ENCODE measurements at regions not wholly inside any gene's neighbourhood (a gene's known extent, or its start where the extent isn't known, plus 50 kb on each side); places are given as distances from the start of the nearest gene placed in this dataset.

DNA sequence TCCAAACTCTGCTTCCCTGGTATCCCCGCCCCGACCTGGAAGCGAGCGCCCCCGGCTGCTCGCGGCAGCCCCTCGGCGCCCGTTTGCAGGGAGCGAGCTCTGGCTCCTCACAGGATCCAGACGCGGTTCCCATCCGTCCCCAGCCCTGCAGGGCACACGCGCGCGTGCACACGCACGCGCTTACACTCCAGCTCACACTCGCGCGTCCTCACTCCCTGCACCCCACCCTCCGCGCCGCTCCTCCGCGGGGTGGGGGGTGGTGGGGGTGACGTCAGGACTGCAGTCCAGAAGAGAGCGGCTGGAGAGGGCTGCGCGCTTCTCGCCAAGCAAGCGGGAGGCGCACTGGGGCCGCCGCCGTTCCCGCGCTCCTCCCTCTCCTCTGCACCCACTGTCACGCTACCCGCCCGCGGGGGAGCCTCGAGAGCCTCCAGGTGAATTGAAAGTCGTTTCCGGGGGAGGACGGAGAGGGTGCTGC is 255.6 kb downstream of the OTUD1 start:
- Mint-ChIP-seq H3K9me3 (no peaks in the 10 kb centered on the region), H3K27me3 (ENCODE audit: low read depth) (peaks cover 88% of the 10 kb centered on the region), H3K4me1 (peaks cover 9% of the 10 kb centered on the region), H3K36me3 (ENCODE audit: low read depth) (no peaks in the 10 kb centered on the region), H3K27ac (peak overlapping the region in 2 of 3 experiments; percentile 35 to 40), H3K4me3 (peak overlapping the region; percentile 87 to 89 (median 88))
- no peak for TF ChIP-seq CTCF (IDR thresholded peaks at IDR 0.05; ENCODE audit: unreplicated experiment in 3 of 3)

DNA sequence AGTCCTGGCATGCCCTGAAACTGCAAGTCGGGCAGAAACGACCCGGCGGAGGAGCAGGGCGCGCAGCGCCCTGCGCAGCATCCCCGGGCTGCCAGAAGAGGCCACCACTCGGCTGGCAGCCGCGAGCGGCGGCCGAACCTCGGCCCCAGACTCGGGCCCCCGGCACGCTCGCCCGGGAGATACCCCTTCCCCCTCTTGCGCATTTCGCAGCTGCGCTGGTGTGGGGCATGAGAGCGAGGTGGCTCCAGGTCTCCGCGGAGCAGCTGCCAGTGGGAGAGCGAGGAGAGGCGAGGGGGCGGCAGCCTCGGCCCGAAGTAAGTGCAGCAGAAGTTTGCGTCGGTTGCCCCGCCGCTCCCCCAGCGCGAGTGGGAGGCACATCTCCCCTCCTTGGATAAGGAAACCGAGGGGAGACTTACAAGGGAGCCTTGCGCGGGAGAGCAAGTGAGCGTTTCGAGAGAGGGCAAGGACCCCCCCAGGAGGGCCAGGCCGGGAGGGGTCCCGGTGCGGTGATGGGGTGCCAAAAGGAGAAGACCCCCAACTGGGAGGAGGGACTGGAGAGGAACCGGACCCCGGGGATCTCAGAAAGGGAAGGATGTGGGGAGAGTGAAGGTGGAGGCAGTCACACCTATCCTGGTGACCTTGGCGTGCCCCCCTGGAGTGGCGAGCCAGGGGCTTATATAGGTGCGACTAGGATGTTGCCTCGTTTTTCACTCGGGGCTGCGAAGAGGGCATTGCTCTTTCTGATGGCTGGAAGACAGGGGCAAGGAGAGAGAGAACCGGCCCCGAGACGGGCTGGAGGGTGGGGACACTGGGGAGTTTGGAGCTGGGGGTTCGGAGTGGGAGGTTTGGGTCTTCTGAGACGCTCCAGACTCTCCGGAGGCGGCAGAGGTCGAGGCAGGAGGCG is 256.3 kb downstream of the OTUD1 start:
- no peaks in the 10 kb centered on the region for H3K36me3 Mint-ChIP-seq (ENCODE audit: low read depth)
- H3K4me1 Mint-ChIP-seq, result peaks cover 9% of the 10 kb centered on the region
- TF ChIP-seq CTCF (IDR thresholded peaks at IDR 0.05; ENCODE audit: unreplicated experiment in 3 of 3), result peak; percentile 24 to 34 (median 29)
- peak overlapping the region; percentile 87 to 89 (median 88) for H3K4me3 Mint-ChIP-seq
- H3K27ac Mint-ChIP-seq, result peak overlapping the region in 1 of 3 experiments; percentile 44
- H3K27me3 Mint-ChIP-seq (ENCODE audit: low read depth), result peaks cover 86% of the 10 kb centered on the region
- H3K9me3 Mint-ChIP-seq, result no peaks in the 10 kb centered on the region

GRCh38 chr10:23695825-23696420 is 257.0 kb downstream of the OTUD1 start:
- Mint-ChIP-seq H3K9me3 (no peaks in the 10 kb centered on the region), H3K4me1 (peaks cover 9% of the 10 kb centered on the region), H3K36me3 (ENCODE audit: low read depth) (no peaks in the 10 kb centered on the region), H3K27ac (peak overlapping the region in 1 of 3 experiments; percentile 44), H3K4me3 (peak overlapping the region; percentile 87 to 89 (median 87)), H3K27me3 (ENCODE audit: low read depth) (peaks cover 88% of the 10 kb centered on the region)
- TF ChIP-seq CTCF (IDR thresholded peaks at IDR 0.05; ENCODE audit: unreplicated experiment in 3 of 3), result no peak

DNA sequence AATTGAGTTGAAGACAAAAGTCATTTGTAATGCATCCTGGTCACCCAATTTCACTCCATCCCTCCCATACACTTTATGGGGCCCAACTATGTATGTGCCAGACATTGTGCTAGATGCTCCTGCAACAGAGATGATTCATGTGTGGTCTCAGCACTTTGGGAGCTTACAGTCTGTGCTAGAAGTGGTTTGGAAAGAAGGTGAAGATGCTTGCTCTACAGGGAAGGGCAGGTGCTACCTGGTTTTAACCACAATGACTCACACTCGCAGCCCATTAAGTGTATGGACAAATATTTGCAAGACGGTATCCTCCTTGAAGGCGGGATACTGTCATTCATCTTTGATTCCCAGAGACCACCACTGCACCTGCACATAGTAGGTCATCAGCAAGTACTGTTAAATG is 257.6 kb downstream of the OTUD1 start:
- Mint-ChIP-seq H3K4me1 (peaks cover 9% of the 10 kb centered on the region), H3K9me3 (no peaks in the 10 kb centered on the region), H3K4me3 (peak overlapping the region; percentile 87 to 89 (median 87)), H3K36me3 (ENCODE audit: low read depth) (no peaks in the 10 kb centered on the region), H3K27ac (no peak overlapping the region), H3K27me3 (ENCODE audit: low read depth) (peaks cover 83% of the 10 kb centered on the region)
- no peak for TF ChIP-seq CTCF (IDR thresholded peaks at IDR 0.05; ENCODE audit: unreplicated experiment in 3 of 3)

- no peak overlapping the region for H3K27ac Mint-ChIP-seq
- no peaks in the 10 kb centered on the region for H3K36me3 Mint-ChIP-seq (ENCODE audit: low read depth)
- H3K9me3 Mint-ChIP-seq, result peaks cover 14% of the 10 kb centered on the region
- H3K27me3 Mint-ChIP-seq (ENCODE audit: low read depth), result peaks cover 36% of the 10 kb centered on the region
- peak; percentile 66 to 76 (median 74) for TF ChIP-seq CTCF (IDR thresholded peaks at IDR 0.05; ENCODE audit: unreplicated experiment in 3 of 3)
- H3K4me3 Mint-ChIP-seq, result peak overlapping the region in 2 of 3 experiments; percentile 25 to 45
- H3K4me1 Mint-ChIP-seq, result peaks cover 17% of the 10 kb centered on the region
Observed at GRCh38 chr10:23702977-23703414, 264.1 kb downstream of the OTUD1 start.

Data from nephron (organoid).